ENCODE measurements at regions not wholly inside any gene's neighbourhood (a gene's known extent, or its start where the extent isn't known, plus 50 kb on each side); places are given as distances from the start of the nearest gene placed in this dataset.

- no peaks in the 10 kb centered on the region for H3K4me1 Mint-ChIP-seq
Measured at GRCh38 chr5:98608052-98608451, 165.4 kb upstream of the RGMB start.

GRCh38 chr5:98614341-98614740 is 159.1 kb upstream of the RGMB start:
- Histone ChIP-seq H3K36me3 (replicated peaks in 1 of 2; ENCODE audit: control insufficient read depth in 1 of 2, insufficient read depth in 2 of 2, low read length in 2 of 2) (no peaks in the 10 kb centered on the region), H3K79me2 (ENCODE audit: insufficient read depth, low read length) (no peaks in the 10 kb centered on the region), H3K27me3 (ENCODE audit: control insufficient read depth in 2 of 2, insufficient read depth in 2 of 2, low read length in 2 of 2) (no peaks in the 10 kb centered on the region), H4K20me1 (ENCODE audit: insufficient read depth, low read length) (no peaks in the 10 kb centered on the region), H3K27ac (ENCODE audit: low read depth in 1 of 2, low read length in 2 of 2) (no peak overlapping the region), H3K9me3 (replicated peaks in 1 of 2; ENCODE audit: control insufficient read depth in 1 of 2, insufficient read depth in 1 of 2, low read length in 2 of 2) (no peaks in the 10 kb centered on the region), H3K4me2 (replicated peaks; ENCODE audit: extremely low read depth, low read length, poor library complexity, severe bottlenecking) (no peak overlapping the region), H3K4me3 (replicated peaks in 1 of 3; ENCODE audit: low read depth in 2 of 3, low read length in 3 of 3) (no peak overlapping the region), H3K4me1 (ENCODE audit: control insufficient read depth in 1 of 2, insufficient read depth in 2 of 2, low read length in 2 of 2) (no peaks in the 10 kb centered on the region), H2AFZ (ENCODE audit: insufficient read depth, low read depth, low read length, poor library complexity, severe bottlenecking) (no peak overlapping the region), H3K9ac (ENCODE audit: insufficient read depth, low read length, poor library complexity, severe bottlenecking) (no peak overlapping the region)
- no peak for TF ChIP-seq CTCF (IDR thresholded peaks at IDR 0.05)
- intact Hi-C loops (cut with micrococcal nuclease), result no loop called here
- H3K9me3 Mint-ChIP-seq, result peaks cover 0 to 3% (median 0%) of the 10 kb centered on the region in 7 donors
- H3K27me3 Mint-ChIP-seq (ENCODE audit: low read depth in 3 of 3), result peaks cover 0 to 1% (median 0%) of the 10 kb centered on the region in 3 donors
- H3K4me3 Mint-ChIP-seq, result no peak overlapping the region
- H3K4me1 Mint-ChIP-seq, result no peaks in the 10 kb centered on the region
- 80% methylated on average over 1 of the region's 1 CpG for WGBS (ENCODE audit: insufficient coverage)
- no peak for DNase-seq
- no peaks in the 10 kb centered on the region for H3K36me3 Mint-ChIP-seq
- no peak overlapping the region for H3K27ac Mint-ChIP-seq

More at GRCh38 chr5:98608052-98608451, 165.4 kb upstream of the RGMB start:
- no peak for TF ChIP-seq CTCF (IDR thresholded peaks at IDR 0.05)
- H3K9me3 ChIP-seq (replicated peaks in 1 of 2; ENCODE audit: control insufficient read depth in 1 of 2, insufficient read depth in 1 of 2, low read length in 2 of 2), result no peaks in the 10 kb centered on the region
- H3K4me2 ChIP-seq (replicated peaks; ENCODE audit: extremely low read depth, low read length, poor library complexity, severe bottlenecking), result no peak overlapping the region
- 60% methylated on average over 1 of the region's 3 CpGs for WGBS (ENCODE audit: insufficient coverage)
- no peaks in the 10 kb centered on the region for H3K27me3 ChIP-seq (ENCODE audit: control insufficient read depth in 2 of 2, insufficient read depth in 2 of 2, low read length in 2 of 2)
- no peak overlapping the region for H3K27ac ChIP-seq (ENCODE audit: low read depth in 1 of 2, low read length in 2 of 2)
- intact Hi-C loops (cut with micrococcal nuclease), result no loop called here
- DNase-seq, result no peak
- Mint-ChIP-seq H3K27me3 (ENCODE audit: low read depth in 3 of 3) (no peaks in the 10 kb centered on the region), H3K27ac (no peak overlapping the region), H3K9me3 (no peaks in the 10 kb centered on the region), H3K4me3 (no peak overlapping the region), H3K36me3 (no peaks in the 10 kb centered on the region)
- no peak overlapping the region for H3K4me3 ChIP-seq (replicated peaks in 1 of 3; ENCODE audit: low read depth in 2 of 3, low read length in 3 of 3)
- no peaks in the 10 kb centered on the region for H3K36me3 ChIP-seq (replicated peaks in 1 of 2; ENCODE audit: control insufficient read depth in 1 of 2, insufficient read depth in 2 of 2, low read length in 2 of 2)
- H3K9ac ChIP-seq (ENCODE audit: insufficient read depth, low read length, poor library complexity, severe bottlenecking), result no peak overlapping the region
- no peaks in the 10 kb centered on the region for H3K4me1 ChIP-seq (ENCODE audit: control insufficient read depth in 1 of 2, insufficient read depth in 2 of 2, low read length in 2 of 2)
- no peaks in the 10 kb centered on the region for H4K20me1 ChIP-seq (ENCODE audit: insufficient read depth, low read length)
- H3K79me2 ChIP-seq (ENCODE audit: insufficient read depth, low read length), result no peaks in the 10 kb centered on the region
- no peak overlapping the region for H2AFZ ChIP-seq (ENCODE audit: insufficient read depth, low read depth, low read length, poor library complexity, severe bottlenecking)
